Muscle layer of duodenum (tissue), 2 donors: ENCODE measurements at regions not wholly inside any gene's neighbourhood (a gene's known extent, or its start where the extent isn't known, plus 50 kb on each side); places are given as distances from the start of the nearest gene placed in this dataset.
"Not testable (repeated sequence)": the region's sequence is repeated elsewhere in the genome, so short reads cannot be mapped to it uniquely, and the experiment has no call there.

Source experiments
- H3K27ac ChIP-seq: one replicate; pipeline ENCODE4 v1.7.0; 2013; ENCODE audit warnings: mild to moderate bottlenecking, low read length
- H3K27me3 ChIP-seq: one replicate; pipeline ENCODE4 v1.7.0; 2013; ENCODE audit warnings: low read depth, mild to moderate bottlenecking, control low read depth, low read length
- H3K36me3 ChIP-seq, 2 donors: one replicate each; pipeline ENCODE4 v1.7.0; 2013; ENCODE audit warnings: low read length in 2 of 2, control low read depth in 1 of 2, mild to moderate bottlenecking in 1 of 2; ENCODE audit not compliant: insufficient read depth in 2 of 2, control insufficient read depth in 1 of 2
- H3K4me1 ChIP-seq, 2 donors: one replicate each; pipeline ENCODE4 v1.7.0; 2013; ENCODE audit warnings: low read length in 2 of 2, mild to moderate bottlenecking in 2 of 2, control low read depth in 1 of 2, moderate library complexity in 1 of 2; ENCODE audit not compliant: insufficient read depth in 2 of 2, control insufficient read depth in 1 of 2
- H3K4me3 ChIP-seq, 2 donors: one replicate each; pipeline ENCODE4 v1.7.0; 2013; ENCODE audit warnings: low read length in 2 of 2, low read depth in 1 of 2, mild to moderate bottlenecking in 1 of 2
- H3K9me3 ChIP-seq, 2 donors: one replicate each; pipeline ENCODE4 v1.7.0; 2013; ENCODE audit warnings: low read length in 2 of 2, control low read depth in 1 of 2, mild to moderate bottlenecking in 1 of 2; ENCODE audit not compliant: control insufficient read depth in 1 of 2
- donor health status: healthy.

DNA sequence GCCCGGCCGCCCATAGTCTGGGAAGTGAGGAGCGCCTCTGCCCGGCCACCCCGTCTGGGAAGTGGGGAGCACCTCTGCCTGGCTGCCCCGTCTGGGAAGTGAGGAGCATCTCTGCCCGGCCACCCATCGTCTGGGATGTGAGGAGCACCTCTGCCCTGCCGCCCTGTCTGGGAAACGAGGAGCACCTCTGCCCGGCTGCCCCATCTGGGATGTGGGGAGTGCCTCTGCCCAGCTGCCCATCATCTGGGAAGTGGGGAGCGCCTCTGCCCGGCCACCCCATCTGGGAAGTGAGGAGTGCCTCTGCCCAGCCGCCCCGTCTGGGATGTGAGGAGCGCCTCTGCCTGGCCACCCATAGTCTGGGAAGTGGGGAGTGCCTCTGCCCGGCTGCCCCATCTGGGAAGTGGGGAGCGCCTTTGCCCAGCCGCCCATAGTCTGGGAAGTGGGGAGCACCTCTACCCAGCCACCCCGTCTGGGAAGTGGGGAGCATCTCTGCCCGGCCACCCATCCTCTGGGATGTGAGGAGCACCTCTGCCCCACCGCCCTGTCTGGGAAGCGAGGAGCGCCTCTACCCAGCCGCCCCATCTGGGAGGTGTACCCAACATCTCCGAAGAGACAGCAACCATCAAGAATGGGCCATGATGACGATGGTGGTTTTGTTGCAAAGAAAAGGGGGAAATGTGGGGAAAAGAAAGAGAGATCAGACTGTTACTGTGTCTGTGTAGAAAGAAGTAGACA lies 92.5 kb upstream of the ZNF519 start:
- H3K27ac ChIP-seq, H3K4me1 ChIP-seq, H3K27me3 ChIP-seq, H3K36me3 ChIP-seq, H3K9me3 ChIP-seq, H3K4me3 ChIP-seq: not testable (repeated sequence)

GRCh38 chr18:14223919-14224318 lies 91.7 kb upstream of the ZNF519 start:
- H3K36me3 ChIP-seq, H3K4me3 ChIP-seq, H3K4me1 ChIP-seq, H3K27me3 ChIP-seq, H3K27ac ChIP-seq, H3K9me3 ChIP-seq: not testable (repeated sequence)

DNA sequence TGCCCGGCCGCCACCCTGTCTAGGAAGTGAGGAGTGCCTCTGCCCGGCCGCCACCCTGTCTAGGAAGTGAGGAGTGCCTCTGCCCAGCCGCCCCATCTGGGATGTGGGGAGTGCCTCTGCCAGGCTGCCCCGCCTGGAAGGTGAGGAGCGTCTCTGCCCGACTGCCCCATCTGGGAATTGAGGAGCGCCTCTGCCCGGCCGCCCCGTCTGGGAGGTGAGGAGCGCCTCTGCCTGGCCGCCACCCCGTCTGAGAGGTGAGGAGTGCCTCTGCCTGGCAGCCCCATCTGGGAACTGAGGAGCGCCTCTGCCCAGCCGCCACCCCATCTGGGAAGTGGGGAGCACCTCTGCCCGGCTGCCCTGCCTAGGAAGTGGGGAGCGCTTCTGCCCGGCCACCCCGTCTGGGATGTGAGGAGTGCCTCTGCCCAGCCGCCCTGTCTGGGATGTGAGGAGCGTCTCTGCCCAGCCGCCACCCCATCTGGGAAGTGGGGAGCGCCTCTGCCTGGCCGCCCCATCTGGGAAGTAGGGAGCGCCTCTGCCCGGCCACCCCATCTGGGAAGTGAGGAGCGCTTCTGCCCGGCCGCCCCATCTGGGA lies 91.1 kb upstream of the ZNF519 start:
- not testable (repeated sequence) for H3K4me3 ChIP-seq, H3K9me3 ChIP-seq, H3K4me1 ChIP-seq, H3K36me3 ChIP-seq, H3K27ac ChIP-seq, H3K27me3 ChIP-seq

DNA sequence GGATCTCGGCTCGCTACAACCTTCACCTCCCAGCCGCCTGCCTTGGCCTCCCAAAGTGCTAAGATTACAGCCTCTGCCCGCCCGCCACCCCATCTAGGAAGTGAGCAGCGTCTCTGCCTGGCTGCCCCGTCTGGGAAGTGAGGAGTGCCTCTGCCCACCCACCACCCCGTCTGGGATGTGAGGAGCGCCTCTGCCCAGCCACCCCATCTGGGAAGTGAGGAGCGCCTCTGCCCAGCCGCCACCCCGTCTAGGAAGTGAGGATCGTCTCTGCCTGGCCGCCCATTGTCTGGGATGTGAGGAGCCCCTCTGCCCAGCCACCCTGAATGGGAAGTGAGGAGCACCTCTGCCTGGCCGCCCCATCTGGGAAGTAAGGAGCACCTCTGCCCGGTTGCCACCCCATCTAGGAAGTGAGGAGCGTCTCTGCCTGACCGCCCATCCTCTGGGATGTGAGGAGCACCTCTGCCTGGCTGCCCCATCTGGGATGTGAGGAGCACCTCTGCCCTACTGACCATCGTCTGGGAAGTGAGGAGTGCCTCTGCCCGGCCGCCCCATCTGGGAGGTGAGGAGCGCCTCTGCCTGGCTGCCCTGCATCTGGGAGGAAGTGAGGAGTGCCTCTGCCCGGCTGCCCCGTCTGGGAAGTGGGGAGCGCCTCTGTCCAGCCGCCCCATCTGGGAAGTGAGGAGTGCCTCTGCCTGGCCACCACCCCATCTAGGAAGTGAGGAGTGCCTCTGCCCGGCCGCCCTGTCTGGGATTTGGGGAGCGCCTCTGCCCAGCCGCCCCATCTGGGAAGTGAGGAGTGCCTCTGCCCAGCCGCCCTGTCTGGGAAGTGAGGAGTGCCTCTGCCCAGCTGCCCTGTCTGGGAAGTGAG lies 90.4 kb upstream of the ZNF519 start:
- not testable (repeated sequence) for H3K4me3 ChIP-seq, H3K36me3 ChIP-seq, H3K27ac ChIP-seq, H3K9me3 ChIP-seq, H3K27me3 ChIP-seq, H3K4me1 ChIP-seq

- no peaks in the 10 kb centered on the region for H3K4me1 ChIP-seq
- H3K27ac ChIP-seq = no peak overlapping the region
- H3K36me3 ChIP-seq = no peaks in the 10 kb centered on the region
- no peak overlapping the region for H3K4me3 ChIP-seq
- H3K27me3 ChIP-seq = no peaks in the 10 kb centered on the region
- no peaks in the 10 kb centered on the region for H3K9me3 ChIP-seq
Observed at GRCh38 chr18:14221689-14222088, 89.5 kb upstream of the ZNF519 start.

GRCh38 chr18:14215952-14216351 lies 83.7 kb upstream of the ZNF519 start:
- not testable (repeated sequence) for H3K27me3 ChIP-seq, H3K9me3 ChIP-seq, H3K27ac ChIP-seq, H3K36me3 ChIP-seq, H3K4me3 ChIP-seq, H3K4me1 ChIP-seq

DNA sequence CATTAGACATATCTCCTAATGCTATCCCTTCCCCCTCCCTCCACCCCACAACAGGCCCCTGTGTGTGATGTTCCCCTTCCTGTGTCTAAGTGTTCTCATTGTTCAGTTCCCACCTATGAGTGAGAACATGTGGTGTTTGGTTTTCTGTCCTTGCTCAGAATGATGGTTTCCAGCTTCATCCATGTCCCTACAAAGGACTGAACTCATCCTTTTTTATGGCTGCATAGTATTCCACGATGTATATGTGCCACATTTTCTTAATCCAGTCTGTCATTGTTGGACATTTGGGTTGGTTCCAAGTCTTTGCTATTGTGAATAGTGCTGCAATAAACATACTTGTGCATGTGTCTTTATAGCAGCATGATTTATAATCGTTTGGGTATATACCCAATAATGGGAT lies 71.2 kb upstream of the ZNF519 start:
- H3K9me3 ChIP-seq, H3K4me3 ChIP-seq, H3K27me3 ChIP-seq, H3K36me3 ChIP-seq, H3K4me1 ChIP-seq, H3K27ac ChIP-seq: not testable (repeated sequence)

DNA sequence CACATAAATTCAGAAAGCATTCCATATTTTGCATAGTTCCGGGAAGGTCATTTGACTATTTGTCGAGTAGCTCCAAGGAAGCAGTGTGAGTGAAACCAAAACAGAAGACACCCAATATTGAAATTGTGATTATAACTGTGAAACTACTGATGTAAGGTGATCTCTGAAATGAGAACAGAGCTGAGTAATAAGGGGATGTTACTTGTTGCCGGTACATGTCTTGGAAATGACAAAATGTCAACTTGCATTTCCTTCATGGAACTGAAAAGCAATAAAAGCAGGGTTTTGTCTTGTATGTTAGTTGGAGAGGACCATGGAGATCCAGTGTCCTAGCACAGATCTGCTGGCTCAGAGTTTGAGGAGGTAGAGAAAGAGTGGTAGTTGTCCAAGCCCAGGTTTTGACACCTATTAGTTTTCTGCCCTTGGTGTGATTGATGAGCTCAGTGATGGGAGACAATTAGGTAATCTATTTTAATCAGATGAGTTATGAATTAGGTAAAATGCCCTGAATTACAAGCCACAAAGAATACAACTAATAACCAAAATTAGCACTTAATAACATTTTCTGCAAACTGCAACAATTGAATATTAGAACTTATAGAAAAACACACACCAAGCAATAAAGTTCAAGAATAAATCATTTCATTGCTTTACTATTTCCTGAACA lies 58.7 kb upstream of the ZNF519 start:
- not testable (repeated sequence) for H3K27ac ChIP-seq, H3K4me3 ChIP-seq, H3K27me3 ChIP-seq

GRCh38 chr18:14189858-14190257 lies 57.6 kb upstream of the ZNF519 start:
- Histone ChIP-seq H3K4me1 (no peaks in the 10 kb centered on the region), H3K27me3 (no peaks in the 10 kb centered on the region), H3K4me3 (no peak overlapping the region), H3K27ac (no peak overlapping the region), H3K36me3 (no peaks in the 10 kb centered on the region), H3K9me3 (no peaks in the 10 kb centered on the region)

More for the DNA sequence above, 58.7 kb upstream of the ZNF519 start:
- not testable (repeated sequence) for H3K36me3 ChIP-seq, H3K4me1 ChIP-seq, H3K9me3 ChIP-seq

DNA sequence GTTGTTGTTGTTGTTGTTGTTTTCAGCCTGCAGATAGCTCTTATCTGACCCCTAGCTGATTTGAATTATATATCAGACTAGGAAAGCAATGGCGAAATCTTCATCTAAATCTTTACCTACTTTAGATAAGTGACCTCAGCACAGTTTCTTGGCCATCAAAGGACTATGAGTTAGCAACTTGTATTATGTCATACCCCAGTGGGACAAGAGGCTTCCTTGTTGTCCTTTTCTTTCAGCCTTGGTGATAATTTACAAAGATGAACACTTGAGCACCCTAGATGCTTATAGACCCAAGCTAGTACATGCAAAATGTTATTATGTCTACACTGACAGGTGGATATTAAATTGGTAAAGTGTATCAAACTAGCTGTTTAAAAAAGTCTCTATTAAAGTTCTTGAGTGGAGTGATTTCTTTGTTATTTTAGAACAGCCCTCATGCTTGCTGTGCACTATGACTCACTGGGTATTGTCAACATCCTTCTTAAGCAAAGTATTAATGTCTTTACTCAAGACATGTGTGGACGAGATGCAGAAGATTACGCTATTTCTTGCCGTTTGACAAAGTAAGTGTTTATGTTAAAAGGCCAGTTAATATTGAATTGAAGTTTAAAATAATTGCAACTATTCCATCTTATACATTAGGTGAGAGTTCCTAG lies 56.6 kb upstream of the ZNF519 start:
- not testable (repeated sequence) for H3K9me3 ChIP-seq, H3K27ac ChIP-seq, H3K27me3 ChIP-seq, H3K4me1 ChIP-seq, H3K36me3 ChIP-seq, H3K4me3 ChIP-seq
